Fibroblast of pulmonary artery (primary cell): ENCODE measurements at regions not wholly inside any gene's neighbourhood (a gene's known extent, or its start where the extent isn't known, plus 50 kb on each side); places are given as distances from the start of the nearest gene placed in this dataset.

Experiments
- DNase-seq: peaks from one replicate; pipeline ENCODE4 v3.0.0-alpha.2; 2010; ENCODE audit warnings: low read depth
- H3K4me3 ChIP-seq: replicated peaks from 2 replicates; pipeline ENCODE4 v1.5.1; 2011; ENCODE audit warnings: low read depth, mild to moderate bottlenecking, control low read depth, low read length, moderate library complexity
- CTCF ChIP-seq: IDR thresholded peaks from 2 replicates; pipeline ENCODE4 v1.5.1; 2011; ENCODE audit warnings: mild to moderate bottlenecking, control low read depth, low read length, inconsistent platforms; ENCODE audit errors: missing control alignments

- no peak for DNase-seq
- no peak overlapping the region for H3K4me3 ChIP-seq
- TF ChIP-seq CTCF, result no peak
These were observed 142.9 kb upstream of the NR3C1 start for GRCh38 chr5:143546394-143546793.

GRCh38 chr5:143544606-143545005 lies 141.1 kb upstream of the NR3C1 start:
- DNase-seq, result no peak
- TF ChIP-seq CTCF, result no peak
- H3K4me3 ChIP-seq, result no peak overlapping the region

- TF ChIP-seq CTCF, result no peak
- H3K4me3 ChIP-seq, result no peak overlapping the region
- DNase-seq, result peak; percentile 44
These were observed 140.1 kb upstream of the NR3C1 start for GRCh38 chr5:143543358-143544255.

GRCh38 chr5:143542798-143543144 lies 139.3 kb upstream of the NR3C1 start:
- DNase-seq, result peak; percentile 60
- TF ChIP-seq CTCF, result no peak
- no peak overlapping the region for H3K4me3 ChIP-seq

GRCh38 chr5:143541943-143542797 lies 138.7 kb upstream of the NR3C1 start:
- TF ChIP-seq CTCF, result no peak
- DNase-seq, result no peak
- H3K4me3 ChIP-seq, result no peak overlapping the region

- no peak for DNase-seq
- no peak overlapping the region for H3K4me3 ChIP-seq
- TF ChIP-seq CTCF, result no peak
These were observed 136.3 kb upstream of the NR3C1 start for GRCh38 chr5:143539742-143540141.
